H9 (cell line): ENCODE measurements at regions not wholly inside any gene's neighbourhood (a gene's known extent, or its start where the extent isn't known, plus 50 kb on each side); places are given as distances from the start of the nearest gene placed in this dataset.

ENCODE experiments used
- DNase-seq: peaks from one replicate; pipeline ENCODE4 v3.0.0-alpha.2; 2017
- H2AFZ ChIP-seq: one replicate; pipeline ENCODE4 v1.6.1; 2013; ENCODE audit warnings: mild to moderate bottlenecking, low read length, control low read depth, moderate library complexity
- H2AK5ac ChIP-seq: 2 replicates; pipeline ENCODE4 v1.6.1; 2013; ENCODE audit warnings: low read length, control low read depth, mixed read lengths; ENCODE audit not compliant: insufficient read length
- H2BK120ac ChIP-seq: one replicate; pipeline ENCODE4 v1.6.1; 2013; ENCODE audit warnings: low read depth, mild to moderate bottlenecking, low read length, control low read depth, inconsistent platforms; ENCODE audit not compliant: poor library complexity, severe bottlenecking
- H2BK12ac ChIP-seq: 2 replicates; pipeline ENCODE4 v1.6.1; 2013; ENCODE audit warnings: low read length, control low read depth, mixed read lengths, low read depth; ENCODE audit not compliant: insufficient read length
- H2BK15ac ChIP-seq: 2 replicates; pipeline ENCODE4 v1.6.1; 2013; ENCODE audit warnings: low read depth, low read length, control low read depth
- H2BK20ac ChIP-seq: one replicate; pipeline ENCODE4 v1.6.1; 2013; ENCODE audit warnings: low read depth, mild to moderate bottlenecking, low read length, control low read depth, inconsistent platforms; ENCODE audit not compliant: poor library complexity, severe bottlenecking
- H2BK5ac ChIP-seq: 2 replicates; pipeline ENCODE4 v1.6.1; 2013; ENCODE audit warnings: low read length, control low read depth, mixed read lengths; ENCODE audit not compliant: insufficient read length
- H3K14ac ChIP-seq: 2 replicates; pipeline ENCODE4 v1.6.1; 2013; ENCODE audit warnings: low read length, control low read depth; ENCODE audit not compliant: insufficient read depth
- H3K18ac ChIP-seq: 2 replicates; pipeline ENCODE4 v1.6.1; 2013; ENCODE audit warnings: low read depth, mild to moderate bottlenecking, mixed read lengths, low read length, control low read depth; ENCODE audit not compliant: insufficient read length
- H3K23ac ChIP-seq: 2 replicates; pipeline ENCODE4 v1.6.1; 2013; ENCODE audit warnings: low read length, control low read depth, mixed read lengths, low read depth; ENCODE audit not compliant: insufficient read length
- H3K23me2 ChIP-seq: 2 replicates; pipeline ENCODE4 v1.6.1; 2013; ENCODE audit warnings: low read depth, mild to moderate bottlenecking, mixed read lengths, low read length, control low read depth; ENCODE audit not compliant: insufficient read length, poor library complexity, severe bottlenecking
- H3K27ac ChIP-seq: 2 replicates; pipeline ENCODE4 v1.5.1; 2013; ENCODE audit warnings: low read length, control low read depth, mixed read lengths, low read depth; ENCODE audit not compliant: insufficient read length
- H3K27me3 ChIP-seq: 2 replicates; pipeline ENCODE4 v1.6.1; 2013; ENCODE audit warnings: low read length, control low read depth, inconsistent platforms; ENCODE audit not compliant: insufficient read depth
- H3K4ac ChIP-seq: 2 replicates; pipeline ENCODE4 v1.6.1; 2013; ENCODE audit warnings: low read depth, mild to moderate bottlenecking, control low read depth, inconsistent platforms, low read length, moderate library complexity
- H3K4me1 ChIP-seq: 2 replicates; pipeline ENCODE4 v1.6.1; 2013; ENCODE audit warnings: low read length, control low read depth, inconsistent platforms; ENCODE audit not compliant: insufficient read depth
- H3K4me2 ChIP-seq: 2 replicates; pipeline ENCODE4 v1.6.1; 2013; ENCODE audit warnings: low read length, control low read depth, mixed read lengths; ENCODE audit not compliant: insufficient read length, insufficient read depth
- H3K56ac ChIP-seq: 2 replicates; pipeline ENCODE4 v1.6.1; 2013; ENCODE audit warnings: low read depth, mild to moderate bottlenecking, mixed read lengths, low read length, control low read depth; ENCODE audit not compliant: insufficient read length
- H3K79me1 ChIP-seq: 2 replicates; pipeline ENCODE4 v1.6.1; 2013; ENCODE audit warnings: low read depth, mild to moderate bottlenecking, moderate library complexity, low read length, control low read depth, inconsistent platforms; ENCODE audit not compliant: insufficient read depth, poor library complexity, severe bottlenecking
- H3K79me2 ChIP-seq: 2 replicates; pipeline ENCODE4 v1.6.1; 2013; ENCODE audit warnings: low read length, control low read depth, inconsistent platforms; ENCODE audit not compliant: insufficient read depth
- H3K9ac ChIP-seq: 2 replicates; pipeline ENCODE4 v1.6.1; 2013; ENCODE audit warnings: low read length, control low read depth, mixed read lengths; ENCODE audit not compliant: insufficient read length; ENCODE audit errors: extremely low read depth
- H3K9me3 ChIP-seq: one replicate; pipeline ENCODE4 v1.6.1; 2013; ENCODE audit warnings: low read depth, low read length, inconsistent platforms; ENCODE audit not compliant: control insufficient read depth
- H3T11ph ChIP-seq: one replicate; pipeline ENCODE4 v1.6.1; 2013; ENCODE audit warnings: mild to moderate bottlenecking, low read length, control low read depth, inconsistent platforms
- H4K20me1 ChIP-seq: one replicate; pipeline ENCODE4 v1.6.1; 2013; ENCODE audit not compliant: control insufficient read depth, insufficient read length, insufficient read depth
- H4K5ac ChIP-seq: 2 replicates; pipeline ENCODE4 v1.6.1; 2013; ENCODE audit warnings: low read depth, mild to moderate bottlenecking, mixed read lengths, low read length, control low read depth; ENCODE audit not compliant: insufficient read length
- H4K8ac ChIP-seq: replicated peaks from 2 replicates; pipeline ENCODE4 v1.6.1; 2013; ENCODE audit warnings: low read length, control low read depth, mixed read lengths, low read depth; ENCODE audit not compliant: insufficient read length
- H4K91ac ChIP-seq: 2 replicates; pipeline ENCODE4 v1.6.1; 2013; ENCODE audit warnings: low read depth, mild to moderate bottlenecking, moderate library complexity, mixed read lengths, low read length, control low read depth; ENCODE audit not compliant: insufficient read length
- H3K27ac Mint-ChIP-seq, 3 experiments: 2 replicates in 2 of 3; 3 replicates in 1 of 3; pipeline ENCODE4 v1.8.0; 2020 to 2021; ENCODE audit warnings: mixed read lengths in 3 of 3, mild to moderate bottlenecking in 1 of 3, moderate library complexity in 1 of 3
- H3K27me3 Mint-ChIP-seq: 2 replicates; pipeline ENCODE4 v1.8.0; 2021; ENCODE audit warnings: low read depth, mild to moderate bottlenecking, moderate library complexity, mixed read lengths
- H3K36me3 Mint-ChIP-seq, 3 experiments: 2 replicates in 2 of 3; 3 replicates in 1 of 3; pipeline ENCODE4 v1.8.0; 2020 to 2021; ENCODE audit warnings: low read depth in 3 of 3, mixed read lengths in 3 of 3; ENCODE audit not compliant: insufficient read depth in 1 of 3
- H3K4me1 Mint-ChIP-seq, 2 experiments: 2 replicates each; pipeline ENCODE4 v1.8.0; 2020; ENCODE audit warnings: mixed read lengths in 2 of 2
- H3K4me3 Mint-ChIP-seq, 2 experiments: 2 replicates in 1 of 2; 3 replicates in 1 of 2; pipeline ENCODE4 v1.8.0; 2020 to 2021; ENCODE audit warnings: mild to moderate bottlenecking in 2 of 2, mixed read lengths in 2 of 2, moderate library complexity in 1 of 2
- H3K9me3 Mint-ChIP-seq, 2 experiments: 2 replicates in 1 of 2; 3 replicates in 1 of 2; pipeline ENCODE4 v1.8.0; 2020; ENCODE audit warnings: mild to moderate bottlenecking in 2 of 2, mixed read lengths in 2 of 2, moderate library complexity in 1 of 2
- WGBS: extraction: QIAGEN DNeasy Blood & Tissue Kit; methylation state at CpG from one replicate; pipeline ENCODE4 v1.1.7; 2013; ENCODE audit warnings: missing lambda C conversion rate, low lambda C conversion rate, mixed read lengths; ENCODE audit not compliant: insufficient read length; ENCODE audit errors: extremely low coverage; 5-methylcytosine and 5-hydroxymethylcytosine counted together
- TF ChIP-seq, protein P1 (sequence below): fragments of 200-600 bp; sonication (generic); conservative IDR thresholded peaks from 3 replicates; pipeline ENCODE4 v1.8.0; 2021; ENCODE audit warnings: antibody characterized with exemption, mild to moderate bottlenecking

DNA sequence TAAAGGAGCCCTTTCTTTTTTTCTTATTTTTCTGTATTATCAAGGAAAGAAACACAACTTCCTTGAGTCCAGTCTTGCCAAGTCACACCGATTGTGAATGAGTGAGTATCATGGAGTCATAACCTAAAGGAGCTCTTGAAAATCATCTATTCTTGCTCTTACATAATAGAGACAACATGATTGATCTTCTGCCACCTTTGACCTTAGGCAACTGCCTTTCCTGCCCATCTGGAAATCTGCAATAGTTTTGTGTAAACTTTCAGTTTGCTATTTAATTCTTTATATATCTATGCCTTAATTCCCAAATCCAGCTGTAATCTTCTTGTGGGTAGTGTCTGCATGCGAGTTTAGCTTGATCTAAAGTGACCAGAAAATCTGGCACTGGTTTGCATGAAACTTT lies 149.9 kb upstream of the FST start:
- Histone ChIP-seq H3K9me3 (no peaks in the 10 kb centered on the region), H3K9ac (no peak overlapping the region), H3T11ph (no peak overlapping the region), H3K27me3 (no peaks in the 10 kb centered on the region), H4K5ac (no peak overlapping the region), H2BK12ac (no peak overlapping the region), H3K56ac (no peak overlapping the region), H4K20me1 (no peaks in the 10 kb centered on the region), H2AFZ (no peak overlapping the region), H3K4ac (no peak overlapping the region), H3K14ac (no peak overlapping the region), H4K8ac (no peak overlapping the region), H3K79me2 (no peaks in the 10 kb centered on the region), H4K91ac (no peak overlapping the region), H3K23ac (no peak overlapping the region), H3K79me1 (no peaks in the 10 kb centered on the region), H3K18ac (no peak overlapping the region), H2BK15ac (no peak overlapping the region), H3K27ac (no peak overlapping the region), H3K23me2 (no peaks in the 10 kb centered on the region), H3K4me2 (no peak overlapping the region), H2BK5ac (no peak overlapping the region), H2BK20ac (no peak overlapping the region), H2AK5ac (no peak overlapping the region), H2BK120ac (no peak overlapping the region), H3K4me1 (no peaks in the 10 kb centered on the region)
- TF ChIP-seq, protein P1, sequence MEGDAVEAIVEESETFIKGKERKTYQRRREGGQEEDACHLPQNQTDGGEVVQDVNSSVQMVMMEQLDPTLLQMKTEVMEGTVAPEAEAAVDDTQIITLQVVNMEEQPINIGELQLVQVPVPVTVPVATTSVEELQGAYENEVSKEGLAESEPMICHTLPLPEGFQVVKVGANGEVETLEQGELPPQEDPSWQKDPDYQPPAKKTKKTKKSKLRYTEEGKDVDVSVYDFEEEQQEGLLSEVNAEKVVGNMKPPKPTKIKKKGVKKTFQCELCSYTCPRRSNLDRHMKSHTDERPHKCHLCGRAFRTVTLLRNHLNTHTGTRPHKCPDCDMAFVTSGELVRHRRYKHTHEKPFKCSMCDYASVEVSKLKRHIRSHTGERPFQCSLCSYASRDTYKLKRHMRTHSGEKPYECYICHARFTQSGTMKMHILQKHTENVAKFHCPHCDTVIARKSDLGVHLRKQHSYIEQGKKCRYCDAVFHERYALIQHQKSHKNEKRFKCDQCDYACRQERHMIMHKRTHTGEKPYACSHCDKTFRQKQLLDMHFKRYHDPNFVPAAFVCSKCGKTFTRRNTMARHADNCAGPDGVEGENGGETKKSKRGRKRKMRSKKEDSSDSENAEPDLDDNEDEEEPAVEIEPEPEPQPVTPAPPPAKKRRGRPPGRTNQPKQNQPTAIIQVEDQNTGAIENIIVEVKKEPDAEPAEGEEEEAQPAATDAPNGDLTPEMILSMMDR: no peak
- no peak for DNase-seq
- no peaks in the 10 kb centered on the region for H3K36me3 Mint-ChIP-seq
- no CpG with 5 or more reads among the region's 2 CpGs for WGBS
- H3K4me1 Mint-ChIP-seq: no peaks in the 10 kb centered on the region
- H3K4me3 Mint-ChIP-seq: no peak overlapping the region
- no peaks in the 10 kb centered on the region; a peak in 1 of 5 replicates for H3K9me3 Mint-ChIP-seq
- no peak overlapping the region for H3K27ac Mint-ChIP-seq
- no peaks in the 10 kb centered on the region for H3K27me3 Mint-ChIP-seq
